ENCODE measurements at regions not wholly inside any gene's neighbourhood (a gene's known extent, or its start where the extent isn't known, plus 50 kb on each side); places are given as distances from the start of the nearest gene placed in this dataset.

GRCh38 chr14:53638966-53639365, 317.7 kb downstream of the BMP4 start:
- no peak for TF ChIP-seq FOXM1 (IDR thresholded peaks at IDR 0.05; ENCODE audit: borderline replicate concordance)
- no peak for TF ChIP-seq FOXA1 (IDR thresholded peaks at IDR 0.05)
- no peak for TF ChIP-seq SP1 (IDR thresholded peaks at IDR 0.05)
- TF ChIP-seq PKNOX1 (IDR thresholded peaks at IDR 0.05): no peak
- no peak for TF ChIP-seq ELF4 (IDR thresholded peaks at IDR 0.05)
- TF ChIP-seq ARNT (IDR thresholded peaks at IDR 0.05): no peak
- TF ChIP-seq FOXK2 (IDR thresholded peaks at IDR 0.05): no peak
- TF ChIP-seq ZNF384 (IDR thresholded peaks at IDR 0.05): no peak
- no peak for TF ChIP-seq LEF1 (IDR thresholded peaks at IDR 0.05; ENCODE audit: borderline replicate concordance)
- no peak for TF ChIP-seq NFRKB (IDR thresholded peaks at IDR 0.05)
- no peak for TF ChIP-seq HDGF (IDR thresholded peaks at IDR 0.05; ENCODE audit: borderline replicate concordance)
- no peak for TF ChIP-seq BHLHE40 (IDR thresholded peaks at IDR 0.05; ENCODE audit: borderline replicate concordance)
- TF ChIP-seq SUZ12 (IDR thresholded peaks at IDR 0.05): no peak
- no peak for TF ChIP-seq L3MBTL2 (conservative IDR thresholded peaks at IDR 0.05)

All from HEK293T (cell line).